Neural cell (in vitro differentiated cells): ENCODE measurements at regions not wholly inside any gene's neighbourhood (a gene's known extent, or its start where the extent isn't known, plus 50 kb on each side); places are given as distances from the start of the nearest gene placed in this dataset.

Source experiments
- H2AFZ ChIP-seq: fragments of 200-600, 300-800 bp; sonication (generic), shearing (Covaris generic); 2 replicates; pipeline ENCODE4 v1.6.0; 2014; ENCODE audit warnings: low read depth, mild to moderate bottlenecking, antibody characterized with exemption, low read length, moderate library complexity
- H3F3A ChIP-seq: fragments of 200-600 bp; shearing (Covaris generic); 2 replicates; pipeline ENCODE4 v1.6.1; 2016; ENCODE audit warnings: mild to moderate bottlenecking, moderate library complexity, mixed read lengths, antibody characterized with exemption, low read length; ENCODE audit not compliant: insufficient read depth, poor library complexity, severe bottlenecking
- H3K27ac ChIP-seq: fragments of 200-600, 300-800 bp; sonication (generic), shearing (Covaris generic); 2 replicates; pipeline ENCODE4 v1.5.1; 2014; ENCODE audit warnings: mild to moderate bottlenecking, low read length, moderate library complexity
- H3K27me3 ChIP-seq: fragments of 300-800, 200-600 bp; sonication (generic), shearing (Covaris generic); 2 replicates; pipeline ENCODE4 v1.6.0; 2014; ENCODE audit warnings: mild to moderate bottlenecking, low read depth, low read length, moderate library complexity; ENCODE audit not compliant: insufficient read depth
- H3K36me3 ChIP-seq: fragments of 300-800, 200-600 bp; sonication (generic), shearing (Covaris generic); 2 replicates; pipeline ENCODE4 v1.5.1; 2014; ENCODE audit warnings: mild to moderate bottlenecking, antibody characterized with exemption, low read length, moderate library complexity; ENCODE audit not compliant: insufficient read depth
- H3K4me2 ChIP-seq: fragments of 300-800, 200-600 bp; sonication (generic), shearing (Covaris generic); 2 replicates; pipeline ENCODE4 v1.6.0; 2014; ENCODE audit warnings: mild to moderate bottlenecking, low read length
- H3K4me3 ChIP-seq: fragments of 300-800, 200-600 bp; sonication (generic), shearing (Covaris generic); 2 replicates; pipeline ENCODE4 v1.5.1; 2014; ENCODE audit warnings: mild to moderate bottlenecking, low read length, moderate library complexity
- H3K79me2 ChIP-seq: fragments of 200-600 bp; shearing (Covaris generic); replicated peaks from 2 replicates; pipeline ENCODE4 v1.6.0; 2014; ENCODE audit warnings: mild to moderate bottlenecking, low read length, moderate library complexity; ENCODE audit not compliant: insufficient read depth
- H3K9ac ChIP-seq: fragments of 300-800, 200-600 bp; sonication (generic), shearing (Covaris generic); 2 replicates; pipeline ENCODE4 v1.6.1; 2016; ENCODE audit warnings: mild to moderate bottlenecking, low read length, mixed read lengths
- H3K9me2 ChIP-seq: fragments of 200-600 bp; shearing (Covaris generic); 2 replicates; pipeline ENCODE4 v1.6.1; 2016; ENCODE audit warnings: mild to moderate bottlenecking, low read length, mixed read lengths; ENCODE audit not compliant: insufficient read depth
- H3K9me3 ChIP-seq: fragments of 200-600, 300-800 bp; sonication (generic), shearing (Covaris generic); 2 replicates; pipeline ENCODE4 v1.6.1; 2016; ENCODE audit warnings: mild to moderate bottlenecking, mixed run types, low read length, moderate library complexity, mixed read lengths
- H4K20me1 ChIP-seq: fragments of 200-600 bp; shearing (Covaris generic); 2 replicates; pipeline ENCODE4 v1.6.1; 2016; ENCODE audit warnings: mild to moderate bottlenecking, mixed run types; ENCODE audit not compliant: insufficient read depth
- CTCF ChIP-seq: fragments of 450-650 bp; IDR thresholded peaks from 2 replicates; pipeline ENCODE4 v1.5.1; 2014; ENCODE audit warnings: antibody characterized with exemption, mild to moderate bottlenecking, moderate library complexity; ENCODE audit not compliant: poor library complexity, severe bottlenecking
- EP300 ChIP-seq: fragments of 450-650 bp; conservative IDR thresholded peaks from 2 replicates; pipeline ENCODE4 v1.6.1; 2014; ENCODE audit warnings: antibody characterized with exemption, mild to moderate bottlenecking, moderate library complexity; ENCODE audit not compliant: poor library complexity, severe bottlenecking
- EZH2 ChIP-seq: fragments of 200-600, 300-800 bp; shearing (Covaris generic), sonication (generic); IDR thresholded peaks from 2 replicates; pipeline ENCODE4 v1.6.1; 2014; ENCODE audit warnings: antibody characterized with exemption, low read length, borderline replicate concordance, mild to moderate bottlenecking; ENCODE audit not compliant: insufficient read depth, poor library complexity, severe bottlenecking
- MXI1 ChIP-seq: fragments of 450-650 bp; conservative IDR thresholded peaks from 2 replicates; pipeline ENCODE4 v1.6.1; 2014; ENCODE audit warnings: antibody characterized with exemption, mild to moderate bottlenecking; ENCODE audit not compliant: poor library complexity, severe bottlenecking
- POLR2AphosphoS5 ChIP-seq: IDR thresholded peaks from 2 replicates; pipeline ENCODE4 v1.6.1; 2012
- RAD21 ChIP-seq: fragments of 450-650 bp; conservative IDR thresholded peaks from 2 replicates; pipeline ENCODE4 v1.6.1; 2014; ENCODE audit warnings: antibody characterized with exemption, mild to moderate bottlenecking, moderate library complexity
- REST ChIP-seq: IDR thresholded peaks from 2 replicates; pipeline ENCODE4 v1.6.1; 2012; ENCODE audit warnings: borderline replicate concordance
- SMC3 ChIP-seq: fragments of 450-650 bp; conservative IDR thresholded peaks from 2 replicates; pipeline ENCODE4 v1.6.1; 2014; ENCODE audit warnings: antibody characterized with exemption, mild to moderate bottlenecking, moderate library complexity; ENCODE audit not compliant: poor library complexity
- TAF1 ChIP-seq: IDR thresholded peaks from 2 replicates; pipeline ENCODE4 v1.6.1; 2012; ENCODE audit warnings: low read depth

GRCh38 chr12:13740149-13740545, 241.3 kb downstream of the GRIN2B start:
- H3K9ac ChIP-seq, result no peak overlapping the region
- no peaks in the 10 kb centered on the region for H3K9me3 ChIP-seq
- peak overlapping the region; percentile 25 for H3K27ac ChIP-seq
- H2AFZ ChIP-seq, result no peak overlapping the region
- peak overlapping the region; percentile 19 for H3K4me3 ChIP-seq
- no peaks in the 10 kb centered on the region for H3K79me2 ChIP-seq
- no peaks in the 10 kb centered on the region for H3F3A ChIP-seq
- H3K4me2 ChIP-seq, result no peak overlapping the region
- H3K27me3 ChIP-seq, result no peaks in the 10 kb centered on the region
- H3K9me2 ChIP-seq, result no peaks in the 10 kb centered on the region
- H3K36me3 ChIP-seq, result no peaks in the 10 kb centered on the region
- TF ChIP-seq CTCF, result no peak
- TF ChIP-seq REST, result no peak
- TF ChIP-seq MXI1, result no peak
- no peak for TF ChIP-seq RAD21
- no peak for TF ChIP-seq SMC3
- TF ChIP-seq POLR2AphosphoS5, result no peak
- TF ChIP-seq TAF1, result no peak
- no peak for TF ChIP-seq EZH2
- no peak for TF ChIP-seq EP300
- H4K20me1 ChIP-seq, result no peaks in the 10 kb centered on the region

- H3K9me3 ChIP-seq, result no peaks in the 10 kb centered on the region
- TF ChIP-seq REST (no peak), POLR2AphosphoS5 (no peak), SMC3 (no peak), CTCF (no peak), EP300 (no peak), RAD21 (no peak), TAF1 (no peak), MXI1 (no peak), EZH2 (no peak)
- no peaks in the 10 kb centered on the region for H3K27me3 ChIP-seq
- no peak overlapping the region for H2AFZ ChIP-seq
- no peak overlapping the region for H3K27ac ChIP-seq
- H3K4me3 ChIP-seq, result no peak overlapping the region
- H3K4me2 ChIP-seq, result no peak overlapping the region
- H4K20me1 ChIP-seq, result no peaks in the 10 kb centered on the region
- H3K36me3 ChIP-seq, result no peaks in the 10 kb centered on the region
- H3F3A ChIP-seq, result no peaks in the 10 kb centered on the region
- H3K9me2 ChIP-seq, result no peaks in the 10 kb centered on the region
- no peaks in the 10 kb centered on the region for H3K79me2 ChIP-seq
- H3K9ac ChIP-seq, result no peak overlapping the region
These were observed 245.7 kb downstream of the GRIN2B start for GRCh38 chr12:13735734-13736133.
